Calu3 (cell line): ENCODE measurements at regions not wholly inside any gene's neighbourhood (a gene's known extent, or its start where the extent isn't known, plus 50 kb on each side); places are given as distances from the start of the nearest gene placed in this dataset.

Source experiments
- BruUV-seq: library from RNA; stranded (reverse); fragments of 400-500 nt; replicated peaks from 2 replicates; lab custom pipeline; 2021; lab: Mats Ljungman, UMichigan
- CTCF ChIA-PET: fragments of 300-600 bp; sonication (Branson Sonifier 250); formaldehyde crosslinking; loops from one replicate; lab custom pipeline; 2022; ENCODE audit warnings: antibody characterized with exemption; lab: Charles Lee
- DNase-seq: peaks from one replicate; pipeline ENCODE4 v3.0.0; 2022
- H3K27ac Mint-ChIP-seq: one replicate; pipeline ENCODE4 v1.8.0; 2022; ENCODE audit warnings: mixed read lengths; ENCODE audit not compliant: unreplicated experiment
- H3K27me3 Mint-ChIP-seq: one replicate; pipeline ENCODE4 v1.8.0; 2022; ENCODE audit warnings: mixed read lengths; ENCODE audit not compliant: unreplicated experiment
- H3K36me3 Mint-ChIP-seq: one replicate; pipeline ENCODE4 v1.8.0; 2022; ENCODE audit warnings: mild to moderate bottlenecking, moderate library complexity, mixed read lengths; ENCODE audit not compliant: insufficient read depth, unreplicated experiment
- H3K4me1 Mint-ChIP-seq: one replicate; pipeline ENCODE4 v1.8.0; 2022; ENCODE audit warnings: mild to moderate bottlenecking, low read depth, mixed read lengths; ENCODE audit not compliant: unreplicated experiment
- H3K4me3 Mint-ChIP-seq: one replicate; pipeline ENCODE4 v1.8.0; 2022; ENCODE audit warnings: mild to moderate bottlenecking, low read depth, moderate library complexity, mixed read lengths; ENCODE audit not compliant: unreplicated experiment
- H3K9me3 Mint-ChIP-seq: one replicate; pipeline ENCODE4 v1.8.0; 2022; ENCODE audit warnings: low read depth, mixed read lengths; ENCODE audit not compliant: unreplicated experiment
- intact Hi-C: fragments of 100-400 bp; cut with micrococcal nuclease; formaldehyde crosslinking; loops from one replicate; pipeline ENCODE4 v1.10.0; 2022; ENCODE audit not compliant: unreplicated experiment
- TF ChIP-seq, protein P1 (sequence below): fragments of 200-600 bp; IDR thresholded peaks from one replicate; pipeline ENCODE4 v1.8.0; 2022; ENCODE audit warnings: antibody characterized with exemption; ENCODE audit not compliant: unreplicated experiment

DNA sequence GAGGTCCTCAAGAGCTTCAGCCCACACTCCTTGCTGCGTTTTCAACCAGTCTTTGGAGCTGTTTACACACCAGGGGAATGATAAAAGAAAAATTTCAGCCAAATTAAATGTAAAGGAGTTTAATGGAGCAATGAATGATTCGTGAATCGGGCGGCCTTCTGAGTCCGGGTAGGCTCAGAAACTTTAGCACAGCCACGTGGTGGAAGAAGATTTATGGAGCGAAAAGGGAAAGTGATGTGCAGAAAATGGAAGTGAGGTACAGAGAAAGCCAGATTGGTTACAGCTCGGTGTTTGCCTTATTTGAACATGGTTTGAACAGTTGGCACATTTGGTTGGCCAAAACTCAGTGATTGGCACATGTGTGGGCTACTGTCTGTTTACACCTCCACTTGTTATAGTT, 305.4 kb downstream of the MAF start:
- TF ChIP-seq, protein P1, sequence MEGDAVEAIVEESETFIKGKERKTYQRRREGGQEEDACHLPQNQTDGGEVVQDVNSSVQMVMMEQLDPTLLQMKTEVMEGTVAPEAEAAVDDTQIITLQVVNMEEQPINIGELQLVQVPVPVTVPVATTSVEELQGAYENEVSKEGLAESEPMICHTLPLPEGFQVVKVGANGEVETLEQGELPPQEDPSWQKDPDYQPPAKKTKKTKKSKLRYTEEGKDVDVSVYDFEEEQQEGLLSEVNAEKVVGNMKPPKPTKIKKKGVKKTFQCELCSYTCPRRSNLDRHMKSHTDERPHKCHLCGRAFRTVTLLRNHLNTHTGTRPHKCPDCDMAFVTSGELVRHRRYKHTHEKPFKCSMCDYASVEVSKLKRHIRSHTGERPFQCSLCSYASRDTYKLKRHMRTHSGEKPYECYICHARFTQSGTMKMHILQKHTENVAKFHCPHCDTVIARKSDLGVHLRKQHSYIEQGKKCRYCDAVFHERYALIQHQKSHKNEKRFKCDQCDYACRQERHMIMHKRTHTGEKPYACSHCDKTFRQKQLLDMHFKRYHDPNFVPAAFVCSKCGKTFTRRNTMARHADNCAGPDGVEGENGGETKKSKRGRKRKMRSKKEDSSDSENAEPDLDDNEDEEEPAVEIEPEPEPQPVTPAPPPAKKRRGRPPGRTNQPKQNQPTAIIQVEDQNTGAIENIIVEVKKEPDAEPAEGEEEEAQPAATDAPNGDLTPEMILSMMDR, result no peak
- no peak overlapping the region for H3K27ac Mint-ChIP-seq
- peaks cover 15% of the 10 kb centered on the region for H3K27me3 Mint-ChIP-seq
- H3K4me1 Mint-ChIP-seq, result no peaks in the 10 kb centered on the region
- peaks cover 3% of the 10 kb centered on the region for H3K9me3 Mint-ChIP-seq
- H3K36me3 Mint-ChIP-seq, result no peaks in the 10 kb centered on the region
- intact Hi-C loops, result no loop called here
- no TSS peak for BruUV-seq
- CTCF ChIA-PET, result interaction anchor here (1.4 kb wide), 1 partner anchor 8 kb away, joined by 3 read pairs; no protein-coding TSS in a partner anchor
- no peak for DNase-seq
- H3K4me3 Mint-ChIP-seq, result no peak overlapping the region

DNA sequence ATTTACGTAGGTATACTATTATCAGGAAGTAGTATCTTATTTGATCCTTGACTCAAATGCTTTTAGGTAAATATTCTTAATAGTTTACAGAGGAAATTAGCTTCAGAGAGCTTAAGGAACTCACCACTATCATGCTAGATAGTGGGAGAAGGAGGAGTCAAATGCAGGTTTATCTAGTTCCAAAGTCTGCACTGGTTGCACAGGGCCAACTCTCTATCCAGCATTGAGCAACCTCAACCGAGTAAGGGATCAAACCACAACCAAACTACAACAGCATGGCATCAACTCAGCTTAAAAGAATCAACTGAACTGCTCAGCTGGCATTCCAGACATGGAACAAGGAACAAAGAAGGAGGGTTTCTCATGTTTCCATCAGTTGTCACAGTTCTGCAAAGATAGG, 306.0 kb downstream of the MAF start:
- no peaks in the 10 kb centered on the region for H3K36me3 Mint-ChIP-seq
- no peak for DNase-seq
- intact Hi-C loops, result no loop called here
- H3K9me3 Mint-ChIP-seq, result no peaks in the 10 kb centered on the region
- CTCF ChIA-PET, result interaction anchor here (0.5 to 1.4 kb wide), 2 partner anchors 9 to 1066 kb away, joined by 3 to 5 read pairs; no protein-coding TSS in a partner anchor
- H3K4me3 Mint-ChIP-seq, result no peak overlapping the region
- BruUV-seq, result no TSS peak
- H3K4me1 Mint-ChIP-seq, result no peaks in the 10 kb centered on the region
- H3K27ac Mint-ChIP-seq, result no peak overlapping the region
- TF ChIP-seq, protein P1, result no peak
- H3K27me3 Mint-ChIP-seq, result peaks cover 18% of the 10 kb centered on the region

DNA sequence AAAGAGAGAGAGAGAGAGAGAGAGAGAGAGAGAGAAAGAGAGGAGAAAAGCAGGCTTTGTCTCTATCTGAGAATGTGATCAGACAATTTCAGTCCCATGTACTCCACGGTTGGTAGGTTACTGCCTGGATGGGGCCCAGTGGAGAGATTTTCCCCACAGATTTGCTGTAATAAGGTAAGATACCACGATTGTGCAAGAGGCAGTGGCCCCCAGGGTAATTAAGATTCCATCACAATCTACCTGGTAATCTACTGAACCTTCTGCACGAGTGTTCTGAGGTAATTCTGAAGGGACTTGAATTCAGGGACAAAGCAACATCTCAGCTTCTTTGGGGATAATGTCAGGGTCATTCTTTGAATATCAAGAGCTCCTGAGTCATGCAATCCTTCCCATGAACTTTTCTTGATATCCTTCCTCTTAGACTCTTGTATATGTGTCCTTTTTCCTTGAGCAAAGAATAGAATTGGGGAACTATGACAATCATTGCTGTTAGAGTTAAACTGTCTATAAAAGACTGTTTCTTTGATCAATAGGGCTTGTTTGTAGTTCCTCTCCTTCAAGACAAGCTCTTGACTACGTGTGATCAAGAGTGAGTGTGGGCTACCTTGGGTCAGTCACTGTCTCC, 306.6 kb downstream of the MAF start:
- CTCF ChIA-PET, result interaction anchor here (0.5 to 1.4 kb wide), 3 partner anchors 9 to 1066 kb away, joined by 3 to 5 read pairs (median 5); no protein-coding TSS in a partner anchor
- Mint-ChIP-seq H3K27ac (no peak overlapping the region), H3K27me3 (peaks cover 24% of the 10 kb centered on the region), H3K4me1 (no peaks in the 10 kb centered on the region), H3K36me3 (no peaks in the 10 kb centered on the region), H3K9me3 (no peaks in the 10 kb centered on the region), H3K4me3 (no peak overlapping the region)
- no peak for DNase-seq
- no TSS peak for BruUV-seq
- TF ChIP-seq, protein P1, result no peak
- intact Hi-C loops, result no loop called here

DNA sequence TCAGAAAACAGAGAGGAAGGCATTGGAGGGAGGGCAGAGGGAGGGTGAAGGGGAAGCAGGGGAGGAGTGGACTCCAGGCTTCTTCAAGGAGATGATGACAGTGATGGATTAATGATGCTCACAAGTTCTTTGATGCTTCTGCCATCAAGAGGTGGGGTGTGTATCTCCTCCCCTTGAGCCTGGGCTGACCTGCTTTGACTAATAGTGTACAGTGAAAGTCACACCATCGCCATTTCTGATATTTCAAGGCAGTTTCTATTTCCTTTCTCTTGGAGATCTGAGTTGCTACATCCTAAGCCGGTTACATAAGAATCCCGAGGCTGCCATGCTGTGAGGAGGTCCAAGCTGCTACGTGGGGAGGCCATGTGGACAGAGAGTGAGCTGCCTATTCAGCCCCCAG, 312.5 kb downstream of the MAF start:
- TF ChIP-seq, protein P1, result no peak
- no TSS peak for BruUV-seq
- CTCF ChIA-PET, result no interaction called here
- Mint-ChIP-seq H3K4me1 (no peaks in the 10 kb centered on the region), H3K9me3 (peaks cover 3% of the 10 kb centered on the region), H3K36me3 (no peaks in the 10 kb centered on the region), H3K4me3 (no peak overlapping the region), H3K27ac (no peak overlapping the region), H3K27me3 (peaks cover 44% of the 10 kb centered on the region)
- DNase-seq, result no peak
- intact Hi-C loops, result no loop called here
